ENCODE measurements at regions not wholly inside any gene's neighbourhood (a gene's known extent, or its start where the extent isn't known, plus 50 kb on each side); places are given as distances from the start of the nearest gene placed in this dataset.

DNA sequence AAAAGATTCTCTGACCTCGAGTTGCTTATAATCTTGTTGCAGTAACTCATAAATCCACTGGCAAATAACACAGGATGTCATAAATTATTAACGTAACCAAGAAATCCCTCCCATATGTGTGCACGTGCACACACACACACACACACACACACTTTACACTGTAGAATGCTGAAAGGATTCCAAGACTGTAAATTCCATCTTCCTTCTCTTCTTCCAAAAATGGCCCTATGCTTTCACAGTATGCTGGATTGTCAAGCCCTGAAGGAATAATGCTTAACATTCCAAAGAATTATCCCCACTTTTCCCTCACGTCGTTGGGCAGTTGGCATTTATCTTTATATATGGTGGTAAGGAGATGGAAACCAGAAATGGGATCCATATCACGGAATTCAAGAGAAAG is 117.5 kb upstream of the CRIM1 start:
- TF ChIP-seq HDAC6 (IDR thresholded peaks at IDR 0.05; ENCODE audit: unreplicated experiment) (no peak), SMAD5 (IDR thresholded peaks at IDR 0.05; ENCODE audit: low read depth) (no peak), POLR2AphosphoS5 (IDR thresholded peaks at IDR 0.05; ENCODE audit: low read length) (no peak), SRF (IDR thresholded peaks at IDR 0.05; ENCODE audit: low read depth in 2 of 2, low read length in 2 of 2) (no peak), CBX3 (IDR thresholded peaks at IDR 0.05; ENCODE audit: borderline replicate concordance, low read depth) (no peak), BHLHE40 (IDR thresholded peaks at IDR 0.05; ENCODE audit: borderline replicate concordance in 1 of 2, low read depth in 2 of 2, low read length in 1 of 2) (no peak), ZNF274 (IDR thresholded peaks at IDR 0.05; ENCODE audit: insufficient read depth, insufficient read length) (no peak), HDGF (IDR thresholded peaks at IDR 0.05) (no peak), FOS (IDR thresholded peaks at IDR 0.05; ENCODE audit: borderline replicate concordance, extremely low read depth, insufficient read length) (no peak), POLR2A (IDR thresholded peaks at IDR 0.05; ENCODE audit: low read depth, low read length) (no peak)
- TF ChIP-seq, protein P1, sequence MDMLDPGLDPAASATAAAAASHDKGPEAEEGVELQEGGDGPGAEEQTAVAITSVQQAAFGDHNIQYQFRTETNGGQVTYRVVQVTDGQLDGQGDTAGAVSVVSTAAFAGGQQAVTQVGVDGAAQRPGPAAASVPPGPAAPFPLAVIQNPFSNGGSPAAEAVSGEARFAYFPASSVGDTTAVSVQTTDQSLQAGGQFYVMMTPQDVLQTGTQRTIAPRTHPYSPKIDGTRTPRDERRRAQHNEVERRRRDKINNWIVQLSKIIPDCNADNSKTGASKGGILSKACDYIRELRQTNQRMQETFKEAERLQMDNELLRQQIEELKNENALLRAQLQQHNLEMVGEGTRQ (IDR thresholded peaks at IDR 0.05; ENCODE audit: borderline replicate concordance, low read depth, low read length) = no peak
- TF ChIP-seq, protein P2, sequence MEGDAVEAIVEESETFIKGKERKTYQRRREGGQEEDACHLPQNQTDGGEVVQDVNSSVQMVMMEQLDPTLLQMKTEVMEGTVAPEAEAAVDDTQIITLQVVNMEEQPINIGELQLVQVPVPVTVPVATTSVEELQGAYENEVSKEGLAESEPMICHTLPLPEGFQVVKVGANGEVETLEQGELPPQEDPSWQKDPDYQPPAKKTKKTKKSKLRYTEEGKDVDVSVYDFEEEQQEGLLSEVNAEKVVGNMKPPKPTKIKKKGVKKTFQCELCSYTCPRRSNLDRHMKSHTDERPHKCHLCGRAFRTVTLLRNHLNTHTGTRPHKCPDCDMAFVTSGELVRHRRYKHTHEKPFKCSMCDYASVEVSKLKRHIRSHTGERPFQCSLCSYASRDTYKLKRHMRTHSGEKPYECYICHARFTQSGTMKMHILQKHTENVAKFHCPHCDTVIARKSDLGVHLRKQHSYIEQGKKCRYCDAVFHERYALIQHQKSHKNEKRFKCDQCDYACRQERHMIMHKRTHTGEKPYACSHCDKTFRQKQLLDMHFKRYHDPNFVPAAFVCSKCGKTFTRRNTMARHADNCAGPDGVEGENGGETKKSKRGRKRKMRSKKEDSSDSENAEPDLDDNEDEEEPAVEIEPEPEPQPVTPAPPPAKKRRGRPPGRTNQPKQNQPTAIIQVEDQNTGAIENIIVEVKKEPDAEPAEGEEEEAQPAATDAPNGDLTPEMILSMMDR (IDR thresholded peaks at IDR 0.05 in 2 of 3, conservative IDR thresholded peaks at IDR 0.05 in 1 of 3; ENCODE audit: control insufficient read depth in 2 of 3, extremely low read depth in 1 of 3, insufficient read depth in 1 of 3, low read depth in 3 of 3, low read length in 3 of 3) = no peak
- TF ChIP-seq, protein P3, sequence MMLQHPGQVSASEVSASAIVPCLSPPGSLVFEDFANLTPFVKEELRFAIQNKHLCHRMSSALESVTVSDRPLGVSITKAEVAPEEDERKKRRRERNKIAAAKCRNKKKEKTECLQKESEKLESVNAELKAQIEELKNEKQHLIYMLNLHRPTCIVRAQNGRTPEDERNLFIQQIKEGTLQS (IDR thresholded peaks at IDR 0.05; ENCODE audit: borderline replicate concordance, extremely low read depth, low read depth, low read length) = no peak
- TF ChIP-seq, protein P4, sequence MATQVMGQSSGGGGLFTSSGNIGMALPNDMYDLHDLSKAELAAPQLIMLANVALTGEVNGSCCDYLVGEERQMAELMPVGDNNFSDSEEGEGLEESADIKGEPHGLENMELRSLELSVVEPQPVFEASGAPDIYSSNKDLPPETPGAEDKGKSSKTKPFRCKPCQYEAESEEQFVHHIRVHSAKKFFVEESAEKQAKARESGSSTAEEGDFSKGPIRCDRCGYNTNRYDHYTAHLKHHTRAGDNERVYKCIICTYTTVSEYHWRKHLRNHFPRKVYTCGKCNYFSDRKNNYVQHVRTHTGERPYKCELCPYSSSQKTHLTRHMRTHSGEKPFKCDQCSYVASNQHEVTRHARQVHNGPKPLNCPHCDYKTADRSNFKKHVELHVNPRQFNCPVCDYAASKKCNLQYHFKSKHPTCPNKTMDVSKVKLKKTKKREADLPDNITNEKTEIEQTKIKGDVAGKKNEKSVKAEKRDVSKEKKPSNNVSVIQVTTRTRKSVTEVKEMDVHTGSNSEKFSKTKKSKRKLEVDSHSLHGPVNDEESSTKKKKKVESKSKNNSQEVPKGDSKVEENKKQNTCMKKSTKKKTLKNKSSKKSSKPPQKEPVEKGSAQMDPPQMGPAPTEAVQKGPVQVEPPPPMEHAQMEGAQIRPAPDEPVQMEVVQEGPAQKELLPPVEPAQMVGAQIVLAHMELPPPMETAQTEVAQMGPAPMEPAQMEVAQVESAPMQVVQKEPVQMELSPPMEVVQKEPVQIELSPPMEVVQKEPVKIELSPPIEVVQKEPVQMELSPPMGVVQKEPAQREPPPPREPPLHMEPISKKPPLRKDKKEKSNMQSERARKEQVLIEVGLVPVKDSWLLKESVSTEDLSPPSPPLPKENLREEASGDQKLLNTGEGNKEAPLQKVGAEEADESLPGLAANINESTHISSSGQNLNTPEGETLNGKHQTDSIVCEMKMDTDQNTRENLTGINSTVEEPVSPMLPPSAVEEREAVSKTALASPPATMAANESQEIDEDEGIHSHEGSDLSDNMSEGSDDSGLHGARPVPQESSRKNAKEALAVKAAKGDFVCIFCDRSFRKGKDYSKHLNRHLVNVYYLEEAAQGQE (IDR thresholded peaks at IDR 0.05; ENCODE audit: low read depth, low read length) = no peak

Data from GM12878 (cell line).